Tibial artery (tissue), 4 donors: ENCODE measurements at regions not wholly inside any gene's neighbourhood (a gene's known extent, or its start where the extent isn't known, plus 50 kb on each side); places are given as distances from the start of the nearest gene placed in this dataset.

Experiments
- DNase-seq, 2 donors: peaks; one replicate each; pipeline ENCODE4 v3.0.0-alpha.2; 2019
- H3K27ac ChIP-seq, 2 donors: fragments of 200-600 bp; sonication (generic) in 1 of 2; 1 replicate in 1 of 2; 2 replicates in 1 of 2; pipeline ENCODE4 v1.5.1; 2018 to 2019; ENCODE audit warnings: mild to moderate bottlenecking in 1 of 2
- H3K27me3 ChIP-seq, 2 donors: fragments of 200-600 bp; sonication (generic) in 1 of 2; one replicate each; pipeline versions ENCODE4 v1.5.1 to v1.6.0; 2016 to 2019
- H3K36me3 ChIP-seq, 3 donors: fragments of 200-600 bp; sonication (generic) in 2 of 3; one replicate each; pipeline ENCODE4 v1.5.1; 2016 to 2019; ENCODE audit warnings: mild to moderate bottlenecking in 2 of 3
- H3K4me1 ChIP-seq, 4 donors: fragments of 200-600 bp; sonication (generic) in 2 of 4; 1 replicate in 3 of 4; 2 replicates in 1 of 4; pipeline ENCODE4 v1.5.1; 2016 to 2019
- H3K4me3 ChIP-seq, 2 donors: fragments of 200-600 bp; sonication (generic) in 1 of 2; 1 replicate in 1 of 2; 2 replicates in 1 of 2; pipeline ENCODE4 v1.5.1; 2018 to 2019; ENCODE audit warnings: mild to moderate bottlenecking in 2 of 2
- H3K9me3 ChIP-seq, 3 donors: fragments of 200-600 bp; sonication (generic) in 1 of 3; one replicate each; pipeline ENCODE4 v1.5.1; 2016 to 2019
- CTCF ChIP-seq, 2 experiments: fragments of 200-600 bp in 1 of 2; fragments of 450-650 bp in 1 of 2; IDR thresholded peaks; one replicate each; pipeline ENCODE4 v1.5.1; 2017 to 2019; ENCODE audit warnings: antibody characterized with exemption in 2 of 2, mild to moderate bottlenecking in 1 of 2, moderate library complexity in 1 of 2
- intact Hi-C: fragments of 100-400 bp; cut with DNase I; formaldehyde crosslinking; loops from one replicate; pipeline ENCODE4 v1.15.0; 2023; ENCODE audit warnings: low total_unique reads

- no peak for TF ChIP-seq CTCF (IDR thresholded peaks at IDR 0.05)
- Histone ChIP-seq H3K9me3 (no peaks in the 10 kb centered on the region), H3K36me3 (no peaks in the 10 kb centered on the region), H3K4me3 (no peak overlapping the region), H3K4me1 (no peaks in the 10 kb centered on the region), H3K27me3 (no peaks in the 10 kb centered on the region), H3K27ac (no peak overlapping the region)
- DNase-seq, result no peak
- intact Hi-C loops, result no loop called here
Measured at GRCh38 chr14:28690029-28690692, 76.4 kb upstream of the FOXG1 start.

GRCh38 chr14:28695109-28695508, 71.5 kb upstream of the FOXG1 start:
- DNase-seq, result no peak
- H3K4me3 ChIP-seq, result no peak overlapping the region
- no peaks in the 10 kb centered on the region for H3K36me3 ChIP-seq
- intact Hi-C loops, result no loop called here
- no peak overlapping the region for H3K27ac ChIP-seq
- H3K9me3 ChIP-seq, result no peaks in the 10 kb centered on the region
- no peaks in the 10 kb centered on the region for H3K4me1 ChIP-seq
- H3K27me3 ChIP-seq, result no peaks in the 10 kb centered on the region
- no peak for TF ChIP-seq CTCF (IDR thresholded peaks at IDR 0.05)

GRCh38 chr14:28701733-28702132, 64.9 kb upstream of the FOXG1 start:
- no peak for DNase-seq

GRCh38 chr14:28703482-28703881, 63.1 kb upstream of the FOXG1 start:
- intact Hi-C loops, result no loop called here
- H3K36me3 ChIP-seq, result no peaks in the 10 kb centered on the region
- TF ChIP-seq CTCF (IDR thresholded peaks at IDR 0.05), result no peak
- DNase-seq, result no peak
- H3K4me1 ChIP-seq, result no peaks in the 10 kb centered on the region
- H3K27me3 ChIP-seq, result no peaks in the 10 kb centered on the region
- H3K9me3 ChIP-seq, result no peaks in the 10 kb centered on the region
- no peak overlapping the region for H3K4me3 ChIP-seq
- H3K27ac ChIP-seq, result no peak overlapping the region

More at GRCh38 chr14:28701733-28702132, 64.9 kb upstream of the FOXG1 start:
- H3K4me3 ChIP-seq, result no peak overlapping the region
- intact Hi-C loops, result no loop called here
- H3K4me1 ChIP-seq, result no peaks in the 10 kb centered on the region
- H3K9me3 ChIP-seq, result no peaks in the 10 kb centered on the region
- no peak for TF ChIP-seq CTCF (IDR thresholded peaks at IDR 0.05)
- H3K27ac ChIP-seq, result no peak overlapping the region
- H3K36me3 ChIP-seq, result no peaks in the 10 kb centered on the region
- no peaks in the 10 kb centered on the region for H3K27me3 ChIP-seq

- DNase-seq, result no peak
- no peak overlapping the region for H3K4me3 ChIP-seq
- H3K36me3 ChIP-seq, result no peaks in the 10 kb centered on the region
- intact Hi-C loops, result no loop called here
- no peak for TF ChIP-seq CTCF (IDR thresholded peaks at IDR 0.05)
- H3K27me3 ChIP-seq, result no peaks in the 10 kb centered on the region
- no peaks in the 10 kb centered on the region for H3K4me1 ChIP-seq
- H3K9me3 ChIP-seq, result no peaks in the 10 kb centered on the region
- H3K27ac ChIP-seq, result no peak overlapping the region
Measured at GRCh38 chr14:28704153-28704552, 62.4 kb upstream of the FOXG1 start.

- Histone ChIP-seq H3K4me1 (no peaks in the 10 kb centered on the region), H3K36me3 (no peaks in the 10 kb centered on the region), H3K9me3 (no peaks in the 10 kb centered on the region), H3K4me3 (no peak overlapping the region), H3K27ac (no peak overlapping the region), H3K27me3 (no peaks in the 10 kb centered on the region)
- intact Hi-C loops, result no loop called here
- DNase-seq, result no peak
- TF ChIP-seq CTCF (IDR thresholded peaks at IDR 0.05), result no peak
Measured at GRCh38 chr14:28707814-28708213, 58.8 kb upstream of the FOXG1 start.
